H9 (cell line): ENCODE measurements at regions not wholly inside any gene's neighbourhood (a gene's known extent, or its start where the extent isn't known, plus 50 kb on each side); places are given as distances from the start of the nearest gene placed in this dataset.

ENCODE experiments used
- DNase-seq: peaks from one replicate; pipeline ENCODE4 v3.0.0-alpha.2; 2017
- H2AFZ ChIP-seq: one replicate; pipeline ENCODE4 v1.6.1; 2013; ENCODE audit warnings: mild to moderate bottlenecking, low read length, control low read depth, moderate library complexity
- H2AK5ac ChIP-seq: 2 replicates; pipeline ENCODE4 v1.6.1; 2013; ENCODE audit warnings: low read length, control low read depth, mixed read lengths; ENCODE audit not compliant: insufficient read length
- H2BK120ac ChIP-seq: one replicate; pipeline ENCODE4 v1.6.1; 2013; ENCODE audit warnings: low read depth, mild to moderate bottlenecking, low read length, control low read depth, inconsistent platforms; ENCODE audit not compliant: poor library complexity, severe bottlenecking
- H2BK12ac ChIP-seq: 2 replicates; pipeline ENCODE4 v1.6.1; 2013; ENCODE audit warnings: low read length, control low read depth, mixed read lengths, low read depth; ENCODE audit not compliant: insufficient read length
- H2BK15ac ChIP-seq: 2 replicates; pipeline ENCODE4 v1.6.1; 2013; ENCODE audit warnings: low read depth, low read length, control low read depth
- H2BK20ac ChIP-seq: one replicate; pipeline ENCODE4 v1.6.1; 2013; ENCODE audit warnings: low read depth, mild to moderate bottlenecking, low read length, control low read depth, inconsistent platforms; ENCODE audit not compliant: poor library complexity, severe bottlenecking
- H2BK5ac ChIP-seq: 2 replicates; pipeline ENCODE4 v1.6.1; 2013; ENCODE audit warnings: low read length, control low read depth, mixed read lengths; ENCODE audit not compliant: insufficient read length
- H3K14ac ChIP-seq: 2 replicates; pipeline ENCODE4 v1.6.1; 2013; ENCODE audit warnings: low read length, control low read depth; ENCODE audit not compliant: insufficient read depth
- H3K18ac ChIP-seq: 2 replicates; pipeline ENCODE4 v1.6.1; 2013; ENCODE audit warnings: low read depth, mild to moderate bottlenecking, mixed read lengths, low read length, control low read depth; ENCODE audit not compliant: insufficient read length
- H3K23ac ChIP-seq: 2 replicates; pipeline ENCODE4 v1.6.1; 2013; ENCODE audit warnings: low read length, control low read depth, mixed read lengths, low read depth; ENCODE audit not compliant: insufficient read length
- H3K23me2 ChIP-seq: 2 replicates; pipeline ENCODE4 v1.6.1; 2013; ENCODE audit warnings: low read depth, mild to moderate bottlenecking, mixed read lengths, low read length, control low read depth; ENCODE audit not compliant: insufficient read length, poor library complexity, severe bottlenecking
- H3K27ac ChIP-seq: 2 replicates; pipeline ENCODE4 v1.5.1; 2013; ENCODE audit warnings: low read length, control low read depth, mixed read lengths, low read depth; ENCODE audit not compliant: insufficient read length
- H3K27me3 ChIP-seq: 2 replicates; pipeline ENCODE4 v1.6.1; 2013; ENCODE audit warnings: low read length, control low read depth, inconsistent platforms; ENCODE audit not compliant: insufficient read depth
- H3K4ac ChIP-seq: 2 replicates; pipeline ENCODE4 v1.6.1; 2013; ENCODE audit warnings: low read depth, mild to moderate bottlenecking, control low read depth, inconsistent platforms, low read length, moderate library complexity
- H3K4me1 ChIP-seq: 2 replicates; pipeline ENCODE4 v1.6.1; 2013; ENCODE audit warnings: low read length, control low read depth, inconsistent platforms; ENCODE audit not compliant: insufficient read depth
- H3K4me2 ChIP-seq: 2 replicates; pipeline ENCODE4 v1.6.1; 2013; ENCODE audit warnings: low read length, control low read depth, mixed read lengths; ENCODE audit not compliant: insufficient read length, insufficient read depth
- H3K56ac ChIP-seq: 2 replicates; pipeline ENCODE4 v1.6.1; 2013; ENCODE audit warnings: low read depth, mild to moderate bottlenecking, mixed read lengths, low read length, control low read depth; ENCODE audit not compliant: insufficient read length
- H3K79me1 ChIP-seq: 2 replicates; pipeline ENCODE4 v1.6.1; 2013; ENCODE audit warnings: low read depth, mild to moderate bottlenecking, moderate library complexity, low read length, control low read depth, inconsistent platforms; ENCODE audit not compliant: insufficient read depth, poor library complexity, severe bottlenecking
- H3K79me2 ChIP-seq: 2 replicates; pipeline ENCODE4 v1.6.1; 2013; ENCODE audit warnings: low read length, control low read depth, inconsistent platforms; ENCODE audit not compliant: insufficient read depth
- H3K9ac ChIP-seq: 2 replicates; pipeline ENCODE4 v1.6.1; 2013; ENCODE audit warnings: low read length, control low read depth, mixed read lengths; ENCODE audit not compliant: insufficient read length; ENCODE audit errors: extremely low read depth
- H3K9me3 ChIP-seq: one replicate; pipeline ENCODE4 v1.6.1; 2013; ENCODE audit warnings: low read depth, low read length, inconsistent platforms; ENCODE audit not compliant: control insufficient read depth
- H3T11ph ChIP-seq: one replicate; pipeline ENCODE4 v1.6.1; 2013; ENCODE audit warnings: mild to moderate bottlenecking, low read length, control low read depth, inconsistent platforms
- H4K20me1 ChIP-seq: one replicate; pipeline ENCODE4 v1.6.1; 2013; ENCODE audit not compliant: control insufficient read depth, insufficient read length, insufficient read depth
- H4K5ac ChIP-seq: 2 replicates; pipeline ENCODE4 v1.6.1; 2013; ENCODE audit warnings: low read depth, mild to moderate bottlenecking, mixed read lengths, low read length, control low read depth; ENCODE audit not compliant: insufficient read length
- H4K8ac ChIP-seq: replicated peaks from 2 replicates; pipeline ENCODE4 v1.6.1; 2013; ENCODE audit warnings: low read length, control low read depth, mixed read lengths, low read depth; ENCODE audit not compliant: insufficient read length
- H4K91ac ChIP-seq: 2 replicates; pipeline ENCODE4 v1.6.1; 2013; ENCODE audit warnings: low read depth, mild to moderate bottlenecking, moderate library complexity, mixed read lengths, low read length, control low read depth; ENCODE audit not compliant: insufficient read length
- H3K27ac Mint-ChIP-seq, 3 experiments: 2 replicates in 2 of 3; 3 replicates in 1 of 3; pipeline ENCODE4 v1.8.0; 2020 to 2021; ENCODE audit warnings: mixed read lengths in 3 of 3, mild to moderate bottlenecking in 1 of 3, moderate library complexity in 1 of 3
- H3K27me3 Mint-ChIP-seq: 2 replicates; pipeline ENCODE4 v1.8.0; 2021; ENCODE audit warnings: low read depth, mild to moderate bottlenecking, moderate library complexity, mixed read lengths
- H3K36me3 Mint-ChIP-seq, 3 experiments: 2 replicates in 2 of 3; 3 replicates in 1 of 3; pipeline ENCODE4 v1.8.0; 2020 to 2021; ENCODE audit warnings: low read depth in 3 of 3, mixed read lengths in 3 of 3; ENCODE audit not compliant: insufficient read depth in 1 of 3
- H3K4me1 Mint-ChIP-seq, 2 experiments: 2 replicates each; pipeline ENCODE4 v1.8.0; 2020; ENCODE audit warnings: mixed read lengths in 2 of 2
- H3K4me3 Mint-ChIP-seq, 2 experiments: 2 replicates in 1 of 2; 3 replicates in 1 of 2; pipeline ENCODE4 v1.8.0; 2020 to 2021; ENCODE audit warnings: mild to moderate bottlenecking in 2 of 2, mixed read lengths in 2 of 2, moderate library complexity in 1 of 2
- H3K9me3 Mint-ChIP-seq, 2 experiments: 2 replicates in 1 of 2; 3 replicates in 1 of 2; pipeline ENCODE4 v1.8.0; 2020; ENCODE audit warnings: mild to moderate bottlenecking in 2 of 2, mixed read lengths in 2 of 2, moderate library complexity in 1 of 2
- WGBS: extraction: QIAGEN DNeasy Blood & Tissue Kit; methylation state at CpG from one replicate; pipeline ENCODE4 v1.1.7; 2013; ENCODE audit warnings: missing lambda C conversion rate, low lambda C conversion rate, mixed read lengths; ENCODE audit not compliant: insufficient read length; ENCODE audit errors: extremely low coverage; 5-methylcytosine and 5-hydroxymethylcytosine counted together
- TF ChIP-seq, protein P1 (sequence below): fragments of 200-600 bp; sonication (generic); conservative IDR thresholded peaks from 3 replicates; pipeline ENCODE4 v1.8.0; 2021; ENCODE audit warnings: antibody characterized with exemption, mild to moderate bottlenecking

DNA sequence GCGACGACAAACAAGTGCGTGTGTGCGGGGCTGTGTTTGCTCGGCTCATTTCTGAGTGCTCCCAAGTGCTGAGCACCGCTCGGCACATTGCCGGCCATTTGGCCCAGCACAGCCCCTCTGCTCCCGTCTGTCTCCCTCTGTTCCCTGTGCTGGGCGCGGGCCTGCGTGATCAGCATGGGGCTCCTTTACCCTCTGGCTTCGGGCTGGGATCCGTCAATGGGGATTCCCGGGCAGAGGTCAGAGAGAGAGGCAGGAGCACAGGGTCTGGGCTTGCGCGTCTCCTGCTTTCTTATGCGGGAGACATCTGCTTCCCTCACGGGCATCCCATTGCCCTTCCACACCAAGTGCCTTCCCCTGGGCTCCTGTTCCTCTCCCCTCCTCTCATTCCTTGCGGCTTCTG is 234.0 kb downstream of the ACKR3 start:
- no peak overlapping the region for H3T11ph ChIP-seq
- H3K27ac ChIP-seq: no peak overlapping the region
- H3K79me1 ChIP-seq: no peaks in the 10 kb centered on the region
- TF ChIP-seq, protein P1, sequence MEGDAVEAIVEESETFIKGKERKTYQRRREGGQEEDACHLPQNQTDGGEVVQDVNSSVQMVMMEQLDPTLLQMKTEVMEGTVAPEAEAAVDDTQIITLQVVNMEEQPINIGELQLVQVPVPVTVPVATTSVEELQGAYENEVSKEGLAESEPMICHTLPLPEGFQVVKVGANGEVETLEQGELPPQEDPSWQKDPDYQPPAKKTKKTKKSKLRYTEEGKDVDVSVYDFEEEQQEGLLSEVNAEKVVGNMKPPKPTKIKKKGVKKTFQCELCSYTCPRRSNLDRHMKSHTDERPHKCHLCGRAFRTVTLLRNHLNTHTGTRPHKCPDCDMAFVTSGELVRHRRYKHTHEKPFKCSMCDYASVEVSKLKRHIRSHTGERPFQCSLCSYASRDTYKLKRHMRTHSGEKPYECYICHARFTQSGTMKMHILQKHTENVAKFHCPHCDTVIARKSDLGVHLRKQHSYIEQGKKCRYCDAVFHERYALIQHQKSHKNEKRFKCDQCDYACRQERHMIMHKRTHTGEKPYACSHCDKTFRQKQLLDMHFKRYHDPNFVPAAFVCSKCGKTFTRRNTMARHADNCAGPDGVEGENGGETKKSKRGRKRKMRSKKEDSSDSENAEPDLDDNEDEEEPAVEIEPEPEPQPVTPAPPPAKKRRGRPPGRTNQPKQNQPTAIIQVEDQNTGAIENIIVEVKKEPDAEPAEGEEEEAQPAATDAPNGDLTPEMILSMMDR: no peak
- Mint-ChIP-seq H3K4me1 (peaks cover 5 to 7% of the 10 kb centered on the region in 2 experiments), H3K9me3 (peaks cover 13 to 14% of the 10 kb centered on the region in 2 experiments), H3K4me3 (no peak overlapping the region), H3K27me3 (peaks cover 4% of the 10 kb centered on the region), H3K36me3 (peaks cover 10 to 21% (median 11%) of the 10 kb centered on the region in 3 experiments), H3K27ac (no peak overlapping the region)
- no peak overlapping the region for H2BK20ac ChIP-seq
- no peak overlapping the region for H2AK5ac ChIP-seq
- no peaks in the 10 kb centered on the region for H3K27me3 ChIP-seq
- peak overlapping the region; percentile 46 for H2AFZ ChIP-seq
- no peak overlapping the region for H3K56ac ChIP-seq
- H3K4me2 ChIP-seq: no peak overlapping the region
- no peak overlapping the region for H2BK120ac ChIP-seq
- no peak overlapping the region for H3K4ac ChIP-seq
- no peaks in the 10 kb centered on the region for H3K23me2 ChIP-seq
- H4K5ac ChIP-seq: no peak overlapping the region
- no peak overlapping the region for H3K9ac ChIP-seq
- no peak overlapping the region for H3K23ac ChIP-seq
- no peak overlapping the region for H3K14ac ChIP-seq
- H3K79me2 ChIP-seq: no peaks in the 10 kb centered on the region
- no peaks in the 10 kb centered on the region for H4K20me1 ChIP-seq
- no CpG with 5 or more reads among the region's 20 CpGs for WGBS
- H3K9me3 ChIP-seq: peaks cover 4% of the 10 kb centered on the region
- no peak overlapping the region for H2BK15ac ChIP-seq
- peak; percentile 76 for DNase-seq
- H2BK12ac ChIP-seq: no peak overlapping the region
- no peaks in the 10 kb centered on the region for H3K4me1 ChIP-seq
- no peak overlapping the region for H2BK5ac ChIP-seq
- no peak overlapping the region for H4K8ac ChIP-seq
- no peak overlapping the region for H4K91ac ChIP-seq
- H3K18ac ChIP-seq: no peak overlapping the region
